ENCODE measurements at regions not wholly inside any gene's neighbourhood (a gene's known extent, or its start where the extent isn't known, plus 50 kb on each side); places are given as distances from the start of the nearest gene placed in this dataset.

DNA sequence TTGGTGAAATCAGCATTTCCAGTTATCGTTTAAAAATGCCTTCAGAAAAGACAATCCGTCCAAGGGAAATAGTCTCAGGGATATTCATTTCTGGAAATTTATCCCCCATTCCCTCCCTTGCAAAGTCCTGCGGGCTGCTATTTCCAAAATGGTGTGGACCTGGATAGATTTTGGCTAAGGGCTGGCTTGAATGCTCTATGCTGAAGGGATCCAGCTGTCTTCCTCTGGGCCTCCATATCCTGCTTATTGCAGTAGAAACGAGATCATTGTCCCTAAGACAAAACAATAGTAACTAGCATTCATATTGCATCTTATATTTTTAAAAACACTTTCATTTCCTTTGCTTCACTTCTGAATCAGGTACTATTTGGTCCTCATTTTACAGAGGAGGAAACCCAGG, 129.9 kb downstream of the ANKRD60 start:
- TF ChIP-seq, protein P1, sequence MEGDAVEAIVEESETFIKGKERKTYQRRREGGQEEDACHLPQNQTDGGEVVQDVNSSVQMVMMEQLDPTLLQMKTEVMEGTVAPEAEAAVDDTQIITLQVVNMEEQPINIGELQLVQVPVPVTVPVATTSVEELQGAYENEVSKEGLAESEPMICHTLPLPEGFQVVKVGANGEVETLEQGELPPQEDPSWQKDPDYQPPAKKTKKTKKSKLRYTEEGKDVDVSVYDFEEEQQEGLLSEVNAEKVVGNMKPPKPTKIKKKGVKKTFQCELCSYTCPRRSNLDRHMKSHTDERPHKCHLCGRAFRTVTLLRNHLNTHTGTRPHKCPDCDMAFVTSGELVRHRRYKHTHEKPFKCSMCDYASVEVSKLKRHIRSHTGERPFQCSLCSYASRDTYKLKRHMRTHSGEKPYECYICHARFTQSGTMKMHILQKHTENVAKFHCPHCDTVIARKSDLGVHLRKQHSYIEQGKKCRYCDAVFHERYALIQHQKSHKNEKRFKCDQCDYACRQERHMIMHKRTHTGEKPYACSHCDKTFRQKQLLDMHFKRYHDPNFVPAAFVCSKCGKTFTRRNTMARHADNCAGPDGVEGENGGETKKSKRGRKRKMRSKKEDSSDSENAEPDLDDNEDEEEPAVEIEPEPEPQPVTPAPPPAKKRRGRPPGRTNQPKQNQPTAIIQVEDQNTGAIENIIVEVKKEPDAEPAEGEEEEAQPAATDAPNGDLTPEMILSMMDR (IDR thresholded peaks at IDR 0.05; ENCODE audit: borderline replicate concordance, extremely low read depth, insufficient read depth): no peak
- intact Hi-C loops (cut with DNase I): no loop called here
- Histone ChIP-seq H3K27ac (ENCODE audit: low read depth in 2 of 2, low read length in 2 of 2) (no peak overlapping the region), H3K9ac (ENCODE audit: low read length in 3 of 3) (no peak overlapping the region), H3K4me3 (ENCODE audit: low read length in 3 of 3) (no peak overlapping the region), H3K27me3 (ENCODE audit: control insufficient read depth, insufficient read depth, low read length) (no peaks in the 10 kb centered on the region), H3K4me1 (ENCODE audit: control insufficient read depth in 2 of 3, insufficient read depth in 2 of 3, low read depth in 1 of 3, low read length in 3 of 3) (no peaks in the 10 kb centered on the region), H3K9me3 (ENCODE audit: control insufficient read depth in 2 of 3, insufficient read depth in 1 of 3, low read length in 3 of 3) (no peaks in the 10 kb centered on the region), H3K36me3 (ENCODE audit: control insufficient read depth in 2 of 3, insufficient read depth in 3 of 3, low read length in 3 of 3) (no peaks in the 10 kb centered on the region)
- FAIRE-seq (no peak), DNase-seq (peak in 1 of 5 donors; percentile 41)

DNA sequence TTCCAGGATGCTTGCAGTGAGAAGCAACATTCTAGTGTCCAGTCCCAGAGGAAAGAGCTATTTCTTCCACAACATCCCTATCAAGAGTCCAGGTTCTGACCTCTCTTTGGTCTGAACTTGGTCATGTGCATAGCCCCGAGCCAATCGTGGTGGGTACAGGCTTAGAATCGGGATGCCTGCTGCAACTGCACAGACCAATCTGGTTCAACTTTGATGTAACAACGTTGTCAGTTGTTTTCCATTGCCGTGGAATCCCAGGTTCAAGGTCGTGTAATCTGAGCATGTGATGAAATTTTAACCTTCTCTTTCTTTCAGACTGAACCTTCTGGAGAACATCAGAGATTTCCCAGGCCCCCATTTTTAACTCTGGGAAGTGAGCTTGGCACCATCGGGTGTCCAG, 130.5 kb downstream of the ANKRD60 start:
- H3K4me1 ChIP-seq (ENCODE audit: control insufficient read depth in 2 of 3, insufficient read depth in 2 of 3, low read depth in 1 of 3, low read length in 3 of 3): no peaks in the 10 kb centered on the region
- H3K27ac ChIP-seq (ENCODE audit: low read depth in 2 of 2, low read length in 2 of 2): no peak overlapping the region
- H3K27me3 ChIP-seq (ENCODE audit: control insufficient read depth, insufficient read depth, low read length): no peaks in the 10 kb centered on the region
- no peak overlapping the region for H3K4me3 ChIP-seq (ENCODE audit: low read length in 3 of 3)
- DNase-seq: no peak
- H3K36me3 ChIP-seq (ENCODE audit: control insufficient read depth in 2 of 3, insufficient read depth in 3 of 3, low read length in 3 of 3): no peaks in the 10 kb centered on the region
- FAIRE-seq: no peak
- intact Hi-C loops (cut with DNase I): no loop called here
- H3K9me3 ChIP-seq (ENCODE audit: control insufficient read depth in 2 of 3, insufficient read depth in 1 of 3, low read length in 3 of 3): no peaks in the 10 kb centered on the region
- H3K9ac ChIP-seq (ENCODE audit: low read length in 3 of 3): no peak overlapping the region
- TF ChIP-seq, protein P1 (IDR thresholded peaks at IDR 0.05; ENCODE audit: borderline replicate concordance, extremely low read depth, insufficient read depth): no peak

DNA sequence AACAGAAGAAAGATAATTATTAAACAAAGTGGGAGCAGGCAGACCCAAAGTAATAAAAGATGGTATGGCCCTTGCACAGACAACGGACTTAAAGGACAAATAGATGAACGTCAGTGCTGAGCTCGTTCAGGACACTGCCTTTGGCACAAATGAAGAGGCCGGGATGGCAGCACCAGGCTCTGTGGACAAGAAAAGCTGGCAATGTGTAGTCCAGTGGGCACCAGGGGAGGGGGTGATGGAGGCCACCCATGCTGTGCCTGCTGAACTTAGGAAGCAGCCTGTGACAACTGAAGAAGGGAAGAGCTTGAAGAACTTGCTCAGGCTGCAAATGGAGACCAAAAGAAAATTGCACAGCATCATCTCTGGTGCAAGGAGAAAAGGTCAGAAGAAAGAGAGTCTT, 131.0 kb downstream of the ANKRD60 start:
- DNase-seq (no peak), FAIRE-seq (no peak)
- no peak overlapping the region for H3K27ac ChIP-seq (ENCODE audit: low read depth in 2 of 2, low read length in 2 of 2)
- no peak overlapping the region for H3K4me3 ChIP-seq (ENCODE audit: low read length in 3 of 3)
- no peaks in the 10 kb centered on the region for H3K9me3 ChIP-seq (ENCODE audit: control insufficient read depth in 2 of 3, insufficient read depth in 1 of 3, low read length in 3 of 3)
- H3K9ac ChIP-seq (ENCODE audit: low read length in 3 of 3): no peak overlapping the region
- TF ChIP-seq, protein P1 (IDR thresholded peaks at IDR 0.05; ENCODE audit: borderline replicate concordance, extremely low read depth, insufficient read depth): no peak
- no peaks in the 10 kb centered on the region for H3K4me1 ChIP-seq (ENCODE audit: control insufficient read depth in 2 of 3, insufficient read depth in 2 of 3, low read depth in 1 of 3, low read length in 3 of 3)
- no peaks in the 10 kb centered on the region for H3K27me3 ChIP-seq (ENCODE audit: control insufficient read depth, insufficient read depth, low read length)
- no peaks in the 10 kb centered on the region for H3K36me3 ChIP-seq (ENCODE audit: control insufficient read depth in 2 of 3, insufficient read depth in 3 of 3, low read length in 3 of 3)
- intact Hi-C loops (cut with DNase I): no loop called here

DNA sequence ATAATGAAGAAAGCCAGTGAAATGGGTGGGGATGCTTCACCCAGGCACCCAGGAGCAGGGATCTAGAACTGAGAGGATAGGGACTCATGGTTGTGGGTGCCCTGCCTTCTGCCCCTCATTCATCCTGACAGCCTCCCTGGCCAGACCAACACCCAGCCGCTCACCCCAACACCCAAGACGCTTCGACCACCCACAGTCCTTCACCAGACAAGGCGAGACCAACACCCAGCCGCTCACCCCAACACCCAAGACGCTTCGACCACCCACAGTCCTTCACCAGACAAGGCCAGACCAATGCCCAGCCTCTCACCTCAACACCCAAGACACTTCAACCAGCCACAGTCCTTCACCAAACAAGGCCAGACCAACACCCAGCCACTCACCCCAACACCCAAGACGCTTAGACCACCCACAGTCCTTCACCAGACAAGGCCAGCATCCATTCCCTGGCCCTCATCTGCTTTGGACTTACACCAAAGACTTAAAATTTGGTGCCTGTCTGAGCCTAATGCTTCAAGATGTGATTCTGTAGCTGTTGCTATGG, 131.5 kb downstream of the ANKRD60 start:
- H3K9ac ChIP-seq (ENCODE audit: low read length in 3 of 3): no peak overlapping the region
- no peaks in the 10 kb centered on the region for H3K4me1 ChIP-seq (ENCODE audit: control insufficient read depth in 2 of 3, insufficient read depth in 2 of 3, low read depth in 1 of 3, low read length in 3 of 3)
- H3K9me3 ChIP-seq (ENCODE audit: control insufficient read depth in 2 of 3, insufficient read depth in 1 of 3, low read length in 3 of 3): no peaks in the 10 kb centered on the region
- H3K36me3 ChIP-seq (ENCODE audit: control insufficient read depth in 2 of 3, insufficient read depth in 3 of 3, low read length in 3 of 3): no peaks in the 10 kb centered on the region
- H3K27ac ChIP-seq (ENCODE audit: low read depth in 2 of 2, low read length in 2 of 2): no peak overlapping the region
- DNase-seq: no peak
- no peak overlapping the region for H3K4me3 ChIP-seq (ENCODE audit: low read length in 3 of 3)
- no peak for FAIRE-seq
- intact Hi-C loops (cut with DNase I): no loop called here
- TF ChIP-seq, protein P1 (IDR thresholded peaks at IDR 0.05; ENCODE audit: borderline replicate concordance, extremely low read depth, insufficient read depth): no peak
- no peaks in the 10 kb centered on the region for H3K27me3 ChIP-seq (ENCODE audit: control insufficient read depth, insufficient read depth, low read length)

Measured in kidney (tissue), 13 donors.